Uterus (tissue), 3 donors: ENCODE measurements at regions not wholly inside any gene's neighbourhood (a gene's known extent, or its start where the extent isn't known, plus 50 kb on each side); places are given as distances from the start of the nearest gene placed in this dataset.

Source experiments
- DNase-seq, 2 donors: peaks; one replicate each; pipeline ENCODE4 v3.0.0-alpha.2; 2019 to 2020
- H3K27ac ChIP-seq, 2 donors: fragments of 200-600 bp; sonication (generic); 1 replicate in 1 of 2; 2 replicates in 1 of 2; pipeline ENCODE4 v1.5.1; 2016 to 2018
- H3K27me3 ChIP-seq, 2 donors: fragments of 200-600 bp; sonication (generic); one replicate each; pipeline ENCODE4 v1.5.1; 2018 to 2019; ENCODE audit warnings: control low read depth in 1 of 2
- H3K36me3 ChIP-seq, 2 donors: fragments of 200-600 bp; sonication (generic); one replicate each; pipeline ENCODE4 v1.5.1; 2019; ENCODE audit warnings: control low read depth in 1 of 2
- H3K4me1 ChIP-seq, 2 donors: fragments of 200-600 bp; sonication (generic); one replicate each; pipeline ENCODE4 v1.5.1; 2018 to 2019; ENCODE audit warnings: control low read depth in 1 of 2
- H3K4me3 ChIP-seq, 2 donors: fragments of 200-600 bp; sonication (generic); 1 replicate in 1 of 2; 2 replicates in 1 of 2; pipeline ENCODE4 v1.5.1; 2018 to 2019; ENCODE audit warnings: mild to moderate bottlenecking in 1 of 2
- H3K9me3 ChIP-seq, 2 donors: fragments of 200-600 bp; sonication (generic); one replicate each; pipeline ENCODE4 v1.5.1; 2019; ENCODE audit warnings: control low read depth in 1 of 2
- POLR2A ChIP-seq, 2 donors: fragments of 450-650 bp; IDR thresholded peaks; one replicate each; pipeline ENCODE4 v1.6.1; 2016; ENCODE audit warnings: antibody characterized with exemption in 2 of 2, mild to moderate bottlenecking in 1 of 2, moderate library complexity in 1 of 2
- intact Hi-C: fragments of 100-400 bp; cut with DNase I; formaldehyde crosslinking; loops from one replicate; pipeline ENCODE4 v1.15.1; 2023; ENCODE audit warnings: low total_unique reads
- TF ChIP-seq, protein P1 (sequence below), 4 experiments: fragments of 200-600 bp in 2 of 4; fragments of 450-650 bp in 2 of 4; sonication (generic) in 2 of 4; IDR thresholded peaks; one replicate each; pipeline ENCODE4 v1.5.1; 2016 to 2019; ENCODE audit warnings: antibody characterized with exemption in 4 of 4, mild to moderate bottlenecking in 2 of 4, moderate library complexity in 1 of 4
- donor health status: DM: yes; HTN: yes; CAD: no.

DNA sequence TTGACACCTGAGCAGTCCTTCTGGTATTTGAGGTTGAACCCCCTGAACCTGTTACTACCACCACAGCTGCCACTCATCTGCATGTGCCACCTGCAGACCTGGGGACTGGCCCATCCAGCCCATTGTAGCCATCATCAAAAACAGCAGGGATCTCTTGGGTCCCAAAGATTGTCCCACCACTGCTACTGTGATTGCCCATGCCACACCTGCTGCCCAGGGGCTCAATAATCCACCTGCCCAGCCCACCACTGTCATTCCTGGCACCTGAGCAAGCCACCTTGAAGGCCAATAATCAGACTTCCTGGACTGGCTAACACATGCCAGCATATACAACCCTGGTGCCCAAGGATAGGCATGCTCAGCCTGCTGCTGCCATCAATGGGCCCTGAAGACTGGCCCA is 327.6 kb downstream of the CYRIA start:
- no peaks in the 10 kb centered on the region for H3K36me3 ChIP-seq
- TF ChIP-seq POLR2A (IDR thresholded peaks at IDR 0.05) = no peak
- TF ChIP-seq, protein P1, sequence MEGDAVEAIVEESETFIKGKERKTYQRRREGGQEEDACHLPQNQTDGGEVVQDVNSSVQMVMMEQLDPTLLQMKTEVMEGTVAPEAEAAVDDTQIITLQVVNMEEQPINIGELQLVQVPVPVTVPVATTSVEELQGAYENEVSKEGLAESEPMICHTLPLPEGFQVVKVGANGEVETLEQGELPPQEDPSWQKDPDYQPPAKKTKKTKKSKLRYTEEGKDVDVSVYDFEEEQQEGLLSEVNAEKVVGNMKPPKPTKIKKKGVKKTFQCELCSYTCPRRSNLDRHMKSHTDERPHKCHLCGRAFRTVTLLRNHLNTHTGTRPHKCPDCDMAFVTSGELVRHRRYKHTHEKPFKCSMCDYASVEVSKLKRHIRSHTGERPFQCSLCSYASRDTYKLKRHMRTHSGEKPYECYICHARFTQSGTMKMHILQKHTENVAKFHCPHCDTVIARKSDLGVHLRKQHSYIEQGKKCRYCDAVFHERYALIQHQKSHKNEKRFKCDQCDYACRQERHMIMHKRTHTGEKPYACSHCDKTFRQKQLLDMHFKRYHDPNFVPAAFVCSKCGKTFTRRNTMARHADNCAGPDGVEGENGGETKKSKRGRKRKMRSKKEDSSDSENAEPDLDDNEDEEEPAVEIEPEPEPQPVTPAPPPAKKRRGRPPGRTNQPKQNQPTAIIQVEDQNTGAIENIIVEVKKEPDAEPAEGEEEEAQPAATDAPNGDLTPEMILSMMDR (IDR thresholded peaks at IDR 0.05) = no peak
- no peaks in the 10 kb centered on the region for H3K9me3 ChIP-seq
- no peak overlapping the region for H3K4me3 ChIP-seq
- no peak overlapping the region for H3K27ac ChIP-seq
- H3K4me1 ChIP-seq = no peaks in the 10 kb centered on the region
- no peaks in the 10 kb centered on the region for H3K27me3 ChIP-seq
- intact Hi-C loops = no loop called here
- no peak for DNase-seq

DNA sequence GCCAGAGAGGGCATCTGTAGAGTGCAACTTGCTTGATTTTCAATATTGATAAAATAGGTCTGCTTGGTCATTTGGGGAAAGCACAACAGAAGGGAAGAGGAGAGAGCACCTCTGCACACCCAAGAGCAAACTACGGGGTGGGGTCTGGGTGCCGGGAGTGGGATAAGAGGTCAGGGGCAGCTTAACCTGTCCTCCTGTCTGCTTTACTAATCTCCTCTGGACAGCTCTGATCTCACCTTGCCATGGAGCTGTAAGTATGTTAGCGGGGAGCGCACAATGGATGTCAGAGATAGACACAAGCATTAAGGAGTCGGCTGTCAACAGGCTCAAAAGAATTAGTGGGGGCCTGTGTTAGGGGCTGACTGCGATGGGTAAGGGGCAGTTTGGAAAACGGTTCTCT is 328.7 kb downstream of the CYRIA start:
- intact Hi-C loops = no loop called here
- Histone ChIP-seq H3K27me3 (no peaks in the 10 kb centered on the region), H3K9me3 (no peaks in the 10 kb centered on the region), H3K27ac (no peak overlapping the region), H3K36me3 (no peaks in the 10 kb centered on the region), H3K4me3 (no peak overlapping the region), H3K4me1 (no peaks in the 10 kb centered on the region)
- DNase-seq = no peak
- TF ChIP-seq, protein P1 (IDR thresholded peaks at IDR 0.05) = no peak
- no peak for TF ChIP-seq POLR2A (IDR thresholded peaks at IDR 0.05)

DNA sequence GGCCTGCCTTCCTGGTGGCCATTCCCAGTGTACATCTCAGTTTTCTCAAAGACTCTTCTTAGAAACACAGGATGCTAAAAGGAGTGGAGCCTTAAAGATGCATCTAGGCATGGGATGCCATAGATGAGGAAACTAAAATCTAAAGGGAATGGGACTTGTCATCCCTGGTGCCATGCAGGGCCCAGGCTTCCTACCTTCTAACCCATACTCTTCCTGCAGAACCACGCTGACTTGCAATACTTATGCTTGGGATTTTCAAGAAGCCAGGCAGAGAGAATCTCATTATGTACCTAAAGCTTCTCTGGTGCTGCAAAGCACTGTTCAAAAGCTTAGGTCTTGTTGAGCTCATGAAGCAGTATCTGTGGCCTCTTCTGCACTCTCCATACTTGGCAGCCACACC is 329.1 kb downstream of the CYRIA start:
- Histone ChIP-seq H3K36me3 (no peaks in the 10 kb centered on the region), H3K4me3 (no peak overlapping the region), H3K27ac (no peak overlapping the region), H3K27me3 (no peaks in the 10 kb centered on the region), H3K4me1 (no peaks in the 10 kb centered on the region), H3K9me3 (no peaks in the 10 kb centered on the region)
- DNase-seq = no peak
- TF ChIP-seq, protein P1 (IDR thresholded peaks at IDR 0.05) = no peak
- TF ChIP-seq POLR2A (IDR thresholded peaks at IDR 0.05) = no peak
- intact Hi-C loops = no loop called here

DNA sequence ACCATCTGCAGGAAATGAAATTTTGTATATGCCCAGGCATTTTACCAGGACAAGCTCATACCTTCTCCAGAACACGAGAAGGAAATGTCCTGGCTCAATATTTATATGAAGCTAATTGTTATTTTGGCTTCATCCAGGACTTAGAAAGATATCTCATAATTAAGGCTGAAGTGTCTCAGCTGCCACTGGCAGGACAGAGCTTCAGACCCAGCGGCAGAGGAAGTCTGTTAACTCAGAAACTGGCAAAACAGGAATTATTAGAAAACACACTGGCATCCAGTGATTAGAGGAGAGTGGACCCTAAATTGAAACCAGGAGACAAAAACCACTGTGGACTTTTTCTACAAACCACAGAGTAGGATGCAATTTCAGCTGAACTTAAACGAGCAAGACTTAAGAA is 329.7 kb downstream of the CYRIA start:
- no peak for TF ChIP-seq POLR2A (IDR thresholded peaks at IDR 0.05)
- TF ChIP-seq, protein P1 (IDR thresholded peaks at IDR 0.05) = no peak
- no peak overlapping the region for H3K27ac ChIP-seq
- intact Hi-C loops = no loop called here
- DNase-seq = no peak
- H3K9me3 ChIP-seq = no peaks in the 10 kb centered on the region
- no peaks in the 10 kb centered on the region for H3K27me3 ChIP-seq
- H3K4me1 ChIP-seq = no peaks in the 10 kb centered on the region
- H3K36me3 ChIP-seq = no peaks in the 10 kb centered on the region
- no peak overlapping the region for H3K4me3 ChIP-seq

DNA sequence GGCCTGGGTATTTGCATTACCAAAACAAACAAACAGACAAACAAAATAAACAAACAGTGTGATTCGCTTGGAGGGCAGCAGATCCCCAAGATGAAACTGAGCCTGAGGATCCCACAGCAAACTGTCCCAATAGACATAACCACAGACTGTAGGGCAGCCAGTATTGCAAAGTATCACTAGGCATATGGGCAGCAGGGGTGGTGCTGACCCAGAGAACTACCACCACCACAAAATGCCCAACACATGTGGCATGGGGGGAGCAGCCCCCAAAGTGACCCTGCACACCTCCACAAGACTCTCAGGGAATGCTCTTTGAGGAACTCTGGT is 330.1 kb downstream of the CYRIA start:
- intact Hi-C loops = no loop called here
- Histone ChIP-seq H3K4me1 (no peaks in the 10 kb centered on the region), H3K9me3 (no peaks in the 10 kb centered on the region), H3K27ac (no peak overlapping the region), H3K4me3 (no peak overlapping the region), H3K27me3 (no peaks in the 10 kb centered on the region), H3K36me3 (no peaks in the 10 kb centered on the region)
- DNase-seq = no peak
- TF ChIP-seq POLR2A (IDR thresholded peaks at IDR 0.05) = no peak
- TF ChIP-seq, protein P1 (IDR thresholded peaks at IDR 0.05) = no peak
